ENCODE measurements at regions not wholly inside any gene's neighbourhood (a gene's known extent, or its start where the extent isn't known, plus 50 kb on each side); places are given as distances from the start of the nearest gene placed in this dataset.

DNA sequence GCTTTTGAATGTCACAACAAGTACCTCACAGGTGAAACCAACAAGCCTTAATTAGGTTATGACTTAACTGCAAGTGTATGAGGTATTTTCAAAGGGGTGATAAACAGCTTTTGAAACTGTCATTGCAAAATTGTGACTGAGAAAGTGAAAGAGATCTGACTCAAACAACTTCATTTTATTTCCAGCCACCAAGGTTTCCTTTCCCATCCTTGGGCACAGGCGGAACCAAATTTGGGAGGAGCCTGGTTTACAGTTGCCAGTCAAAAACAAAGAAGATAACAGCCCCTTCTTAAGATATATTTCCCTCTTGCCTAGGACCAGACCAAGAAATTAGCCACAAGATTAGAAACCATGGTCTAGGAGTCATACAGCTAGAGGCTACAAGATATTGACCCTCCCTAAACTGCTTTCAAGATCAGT lies 417.1 kb downstream of the CSNK1G3 start:
- TF ChIP-seq POLR2AphosphoS5 (IDR thresholded peaks at IDR 0.05) (no peak), CTCF (IDR thresholded peaks at IDR 0.05 in 8 of 11, conservative IDR thresholded peaks at IDR 0.05 in 3 of 11) (no peak)

Data from spleen (tissue), 7 donors.